HG03175 (cell line): ENCODE measurements at regions not wholly inside any gene's neighbourhood (a gene's known extent, or its start where the extent isn't known, plus 50 kb on each side); places are given as distances from the start of the nearest gene placed in this dataset.
"Not testable (repeated sequence)": the region's sequence is repeated elsewhere in the genome, so short reads cannot be mapped to it uniquely, and the experiment has no call there.

Experiments
- ATAC-seq: cut with Tn5 transposase; IDR thresholded peaks from one replicate; pipeline ENCODE4 v1.9.1; 2021; ENCODE audit warnings: mild to moderate bottlenecking, moderate library complexity; ENCODE audit not compliant: unreplicated experiment

- no peak for ATAC-seq
Measured at GRCh38 chr6:50457351-50457750, 256.0 kb upstream of the TFAP2D start.

DNA sequence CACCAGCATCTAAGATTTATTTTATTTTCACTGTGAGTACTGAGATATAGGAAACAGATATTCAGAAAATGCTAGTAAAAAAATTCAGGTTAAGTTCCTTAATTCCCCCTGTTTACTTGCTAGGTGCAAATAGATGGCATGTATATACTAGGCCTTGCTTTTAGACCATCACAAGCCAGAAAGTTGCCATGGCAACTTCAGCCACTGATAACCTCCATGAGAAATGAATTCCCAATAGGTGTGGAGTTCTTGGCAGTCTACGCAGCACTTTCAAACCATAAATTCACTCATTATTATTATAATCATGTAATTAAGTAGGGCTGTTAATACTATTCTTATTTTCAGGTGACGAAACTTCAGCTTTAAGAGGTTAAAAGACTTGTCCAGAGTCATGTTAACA lies 251.6 kb upstream of the TFAP2D start:
- ATAC-seq, result no peak

DNA sequence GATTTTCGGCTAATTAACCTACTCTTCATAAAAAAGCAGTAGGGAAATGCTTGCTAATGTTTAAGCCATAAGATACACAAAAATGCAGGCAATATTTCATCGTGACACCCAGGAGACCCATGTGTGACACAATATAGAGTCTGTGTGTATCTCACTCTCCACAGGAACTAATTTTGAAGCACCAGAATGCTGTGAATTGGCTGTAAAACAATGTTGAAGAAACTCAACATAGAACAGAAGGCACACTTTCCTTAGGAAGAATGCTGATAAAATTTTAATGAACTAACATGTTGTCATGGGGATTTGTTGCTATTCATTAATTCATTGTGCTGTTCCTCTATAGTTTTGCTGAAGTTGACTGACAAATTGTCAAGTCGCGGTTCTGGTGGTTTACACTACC lies 249.4 kb upstream of the TFAP2D start:
- no peak for ATAC-seq

GRCh38 chr6:50467931-50468330 lies 245.4 kb upstream of the TFAP2D start:
- ATAC-seq, result no peak

- no peak for ATAC-seq
Measured at GRCh38 chr6:50471041-50471440, 242.3 kb upstream of the TFAP2D start.

DNA sequence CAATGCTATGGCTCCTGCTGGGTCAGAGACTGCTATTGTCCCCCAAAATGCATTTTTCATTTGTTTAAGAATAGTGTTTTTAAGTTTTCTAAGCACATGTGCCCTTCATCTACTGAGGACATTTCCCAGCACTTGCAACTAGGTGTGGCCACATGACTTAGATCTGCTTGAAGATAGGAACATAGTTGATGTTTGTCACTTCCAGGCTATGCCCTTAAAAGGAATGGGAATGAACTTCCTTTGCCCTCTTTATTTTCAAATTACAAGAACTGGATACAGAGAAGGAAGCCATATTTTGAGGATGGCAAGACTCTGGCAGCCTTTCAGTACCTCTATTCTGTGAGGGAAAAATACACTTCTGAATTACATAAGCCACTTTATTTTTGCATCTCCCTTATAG lies 203.0 kb upstream of the TFAP2D start:
- ATAC-seq, result no peak

DNA sequence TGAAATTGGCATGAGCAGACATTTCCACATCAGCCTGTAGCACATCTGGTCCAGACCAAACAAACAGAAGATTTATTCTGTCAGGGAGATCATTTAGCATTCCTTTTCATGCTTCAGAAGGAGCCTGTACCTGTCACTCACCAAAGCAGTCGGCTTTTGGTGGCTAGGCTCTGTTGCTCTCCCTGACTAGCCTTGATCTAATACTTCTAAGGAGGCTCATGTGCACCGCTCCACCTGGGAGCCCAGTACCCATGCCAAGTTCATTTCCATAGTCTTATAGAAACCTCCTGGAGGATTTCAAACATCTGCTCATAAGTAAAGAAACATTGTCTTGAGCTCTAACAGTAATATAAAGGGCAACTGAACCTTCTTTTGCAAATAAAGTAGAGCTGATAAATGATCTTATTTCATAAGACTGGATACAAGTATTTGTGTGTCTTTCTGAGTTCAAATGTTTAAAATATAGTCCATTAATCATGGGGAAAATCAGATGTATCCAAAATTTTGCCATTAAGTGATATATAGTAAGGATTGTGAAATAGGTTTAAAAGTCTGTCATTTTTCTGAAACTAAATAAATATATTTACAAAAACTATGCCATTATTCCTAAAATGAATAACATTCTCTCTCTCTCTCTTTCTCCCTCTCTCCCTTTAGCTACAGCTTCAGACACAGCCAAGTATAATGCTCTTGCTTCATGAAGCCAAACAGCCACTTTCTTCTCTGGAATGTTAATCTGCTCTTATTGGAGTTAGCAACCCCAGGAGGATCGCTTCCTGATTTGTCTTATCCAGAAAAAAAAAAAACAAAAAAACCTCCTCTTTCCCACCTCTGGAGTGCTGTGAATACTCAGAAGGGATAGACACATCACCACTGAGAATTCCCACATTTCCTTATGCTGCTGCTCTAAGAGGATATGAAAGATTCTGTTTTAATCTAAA lies 192.7 kb upstream of the TFAP2D start:
- ATAC-seq, result no peak

- ATAC-seq, result no peak
Measured at GRCh38 chr6:50524341-50524740, 189.0 kb upstream of the TFAP2D start.

- no peak for ATAC-seq
Measured at GRCh38 chr6:50527985-50528384, 185.3 kb upstream of the TFAP2D start.

DNA sequence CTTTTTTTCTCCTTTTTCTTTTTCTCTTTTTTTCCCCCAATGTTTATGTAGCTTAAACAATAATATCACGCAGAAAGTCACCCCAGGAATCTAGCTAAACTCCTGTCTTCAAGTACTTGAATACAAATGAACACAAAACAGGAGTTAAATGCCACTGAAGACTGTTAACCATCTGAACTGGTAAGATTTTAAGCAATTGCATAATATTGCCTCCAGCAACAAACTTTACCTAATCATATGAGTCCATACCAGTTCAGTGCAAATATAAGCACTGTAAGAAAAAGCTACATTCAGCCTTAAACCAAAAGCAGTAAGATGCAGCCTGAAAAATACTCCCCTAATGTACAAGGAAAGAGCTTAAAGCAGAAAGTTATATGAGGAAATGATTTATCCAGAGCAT lies 173.9 kb upstream of the TFAP2D start:
- ATAC-seq, result no peak

DNA sequence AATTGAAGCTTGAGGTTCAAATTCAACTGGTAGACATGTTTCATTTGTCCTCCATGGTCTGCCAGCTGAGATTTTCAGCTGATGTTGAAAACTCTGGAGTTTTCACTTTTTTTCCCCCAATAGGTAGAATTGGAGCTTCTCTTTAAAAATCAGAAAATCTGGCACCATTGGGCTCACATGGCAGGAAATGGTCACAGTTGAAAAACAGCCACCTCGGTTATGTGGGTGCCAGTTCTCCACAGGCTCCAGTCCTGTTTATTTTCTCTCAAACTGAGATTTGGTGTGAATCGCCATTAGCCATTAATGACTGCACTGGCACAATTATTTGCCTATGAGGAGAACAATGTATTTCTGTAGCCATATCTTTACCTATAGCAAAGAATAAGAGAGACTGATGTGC lies 171.4 kb upstream of the TFAP2D start:
- ATAC-seq, result no peak

DNA sequence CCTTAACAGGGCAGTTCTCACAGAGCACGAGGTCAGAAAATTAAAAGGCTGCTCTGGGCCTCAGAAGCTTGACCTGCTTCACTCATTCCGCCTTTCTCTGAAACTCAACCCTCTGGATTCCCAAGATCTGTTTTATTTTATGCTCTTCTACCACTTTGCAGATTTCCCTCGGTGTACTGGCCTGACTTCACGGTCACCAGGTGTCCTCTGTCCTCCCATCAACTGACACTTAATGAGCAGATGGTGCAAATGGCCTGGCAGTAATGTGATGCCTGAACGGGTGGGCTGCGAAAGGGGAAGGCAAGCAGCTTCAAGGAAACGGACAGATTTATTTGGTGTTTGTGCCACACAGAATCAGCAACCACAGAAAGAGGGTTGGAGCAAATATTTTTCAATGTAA lies 169.7 kb upstream of the TFAP2D start:
- ATAC-seq, result no peak

DNA sequence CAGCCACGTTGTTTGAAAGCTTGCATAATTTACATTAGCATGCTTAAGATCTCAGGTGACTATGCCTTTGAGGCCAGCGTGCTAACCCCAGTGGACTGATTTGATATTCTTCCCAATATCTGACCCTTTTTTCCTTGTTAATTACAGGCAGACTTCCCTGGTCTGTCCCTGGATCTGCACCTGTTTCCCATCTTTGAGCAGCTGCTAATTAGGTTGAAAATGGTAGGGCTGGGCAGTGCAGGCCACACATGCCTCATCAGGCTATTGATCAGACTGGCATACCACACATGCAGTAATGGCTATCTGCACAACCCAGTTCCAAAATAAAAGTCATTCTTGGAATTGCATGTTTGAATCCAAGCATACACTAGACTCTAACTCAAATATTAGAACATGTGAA lies 164.3 kb upstream of the TFAP2D start:
- no peak for ATAC-seq

- no peak for ATAC-seq
Measured at GRCh38 chr6:50549475-50549874, 163.9 kb upstream of the TFAP2D start.

GRCh38 chr6:50555982-50556381 lies 157.3 kb upstream of the TFAP2D start:
- ATAC-seq, result no peak

GRCh38 chr6:50565004-50565403 lies 148.3 kb upstream of the TFAP2D start:
- no peak for ATAC-seq

DNA sequence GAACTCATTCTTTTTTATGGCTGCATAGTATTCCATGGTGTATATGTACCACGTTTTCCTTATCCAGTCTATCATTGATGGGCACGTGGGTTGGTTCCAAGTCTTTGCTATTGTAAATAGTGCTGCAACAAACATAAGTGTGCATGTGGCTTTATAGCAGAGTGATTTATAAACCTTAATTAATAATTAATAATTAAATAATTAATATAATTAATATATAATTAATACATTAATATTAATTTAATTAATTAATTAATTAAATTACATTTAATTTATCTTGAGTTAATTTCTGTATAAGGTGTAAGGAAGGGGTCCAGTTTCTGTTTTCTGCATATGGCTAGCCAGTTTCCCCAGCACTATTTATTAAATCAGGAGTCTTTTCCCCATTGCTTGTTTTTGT lies 142.1 kb upstream of the TFAP2D start:
- ATAC-seq, result not testable (repeated sequence)

DNA sequence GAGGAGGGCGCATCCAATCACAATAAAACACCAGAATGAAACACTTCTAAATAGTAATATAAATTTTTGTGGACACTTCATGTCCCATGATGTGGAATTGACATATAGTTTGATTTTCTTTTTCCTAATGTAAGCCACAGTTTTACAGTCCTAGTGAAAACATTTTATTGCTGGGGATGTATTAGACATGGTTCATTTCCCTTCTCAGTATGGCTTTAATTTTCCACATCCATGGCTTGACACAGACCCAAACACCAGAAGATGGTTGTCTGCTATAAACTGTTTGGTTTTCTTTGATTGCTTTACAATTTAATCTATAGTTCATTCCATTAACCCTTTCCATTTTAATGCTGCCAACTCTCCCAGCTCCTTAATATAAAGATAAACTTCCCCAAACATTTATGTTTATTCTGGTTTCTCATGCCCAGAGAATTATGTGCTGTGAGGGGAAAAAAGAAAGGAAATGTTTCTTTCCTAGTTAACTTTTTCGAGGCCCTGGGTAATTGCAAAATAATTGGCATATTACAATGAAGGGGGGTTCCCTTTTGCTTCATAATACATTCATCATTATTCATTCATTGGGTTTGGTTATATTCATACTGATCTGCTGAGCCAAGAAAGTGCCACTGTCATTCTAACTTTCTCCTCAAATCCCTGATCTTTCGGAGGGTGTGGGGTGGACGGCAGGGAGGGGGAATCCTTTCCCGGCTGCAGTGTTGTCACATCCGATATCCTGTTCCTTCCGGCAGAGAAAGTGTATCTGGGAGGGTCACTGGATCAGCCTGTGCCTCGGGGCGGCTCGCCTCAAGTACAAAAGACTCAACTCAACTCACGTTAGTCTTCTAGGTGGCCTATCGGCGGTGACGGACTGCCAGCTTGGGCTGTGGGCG lies 127.6 kb upstream of the TFAP2D start:
- ATAC-seq, result no peak

DNA sequence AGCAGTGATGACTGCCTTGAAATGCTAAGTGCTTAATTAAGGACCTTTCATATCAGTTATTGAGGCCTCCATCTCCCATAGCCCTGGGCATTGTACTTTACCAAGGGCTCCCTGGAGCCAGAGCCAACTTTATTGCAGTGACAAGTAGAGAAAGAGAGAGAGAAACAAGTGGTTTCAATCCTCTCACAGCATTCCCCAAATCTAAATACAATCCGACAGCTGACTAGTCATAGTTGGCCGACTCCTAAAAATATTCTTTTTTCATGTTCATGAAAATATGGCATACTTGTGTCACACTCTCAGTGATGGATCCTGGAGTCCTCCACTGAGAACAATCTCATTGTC lies 127.0 kb upstream of the TFAP2D start:
- no peak for ATAC-seq

GRCh38 chr6:50589751-50590470 lies 123.4 kb upstream of the TFAP2D start:
- ATAC-seq, result no peak

DNA sequence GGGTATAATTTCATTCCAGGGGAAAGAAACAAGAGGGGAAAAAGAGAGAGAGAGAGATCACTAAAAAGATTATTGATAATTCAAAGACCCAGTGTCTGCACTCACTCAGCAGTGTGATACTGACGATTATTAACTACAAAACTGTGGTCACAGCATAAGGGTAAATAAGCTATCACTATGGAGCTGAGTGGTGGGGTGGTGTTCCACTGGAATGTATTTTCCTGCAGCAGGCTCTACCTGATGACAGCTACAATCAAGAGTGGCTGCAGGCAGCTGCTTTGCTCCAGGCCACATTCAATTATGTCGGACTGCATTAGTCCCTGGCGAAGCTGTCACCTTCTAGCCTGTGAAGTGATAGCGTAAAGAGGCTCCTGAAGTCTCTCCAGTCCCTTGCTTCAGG lies 122.2 kb upstream of the TFAP2D start:
- ATAC-seq, result no peak
